Hepatocyte (in vitro differentiated cells): ENCODE measurements at regions not wholly inside any gene's neighbourhood (a gene's known extent, or its start where the extent isn't known, plus 50 kb on each side); places are given as distances from the start of the nearest gene placed in this dataset.

Experiments
- DNase-seq: peaks from one replicate; pipeline ENCODE4 v3.0.0-alpha.2; 2016; ENCODE audit warnings: low spot score
- H2AFZ ChIP-seq: fragments of 200-600 bp; sonication (generic); 2 replicates; pipeline ENCODE4 v1.6.0; 2016; ENCODE audit warnings: antibody characterized with exemption, mild to moderate bottlenecking
- H3K27ac ChIP-seq: fragments of 200-600 bp; sonication (generic); 2 replicates; pipeline ENCODE4 v1.5.1; 2016; ENCODE audit warnings: mild to moderate bottlenecking
- H3K27me3 ChIP-seq: fragments of 200-600 bp; sonication (generic); 2 replicates; pipeline ENCODE4 v1.6.1; 2016
- H3K36me3 ChIP-seq: fragments of 200-600 bp; sonication (generic); replicated peaks from 2 replicates; pipeline ENCODE4 v1.5.1; 2016; ENCODE audit warnings: low read depth; ENCODE audit not compliant: insufficient read depth
- H3K4me1 ChIP-seq: fragments of 200-600 bp; sonication (generic); 2 replicates; pipeline ENCODE4 v1.5.1; 2016; ENCODE audit warnings: mild to moderate bottlenecking, moderate library complexity; ENCODE audit not compliant: insufficient read depth
- H3K4me2 ChIP-seq: fragments of 200-600 bp; sonication (generic); 2 replicates; pipeline ENCODE4 v1.6.0; 2016
- H3K4me3 ChIP-seq: fragments of 200-600 bp; sonication (generic); 2 replicates; pipeline ENCODE4 v1.5.1; 2016; ENCODE audit warnings: mild to moderate bottlenecking
- H3K79me2 ChIP-seq: fragments of 200-600 bp; sonication (generic); 2 replicates; pipeline ENCODE4 v1.6.0; 2017; ENCODE audit warnings: mild to moderate bottlenecking
- H3K9me2 ChIP-seq: fragments of 200-600 bp; sonication (generic); replicated peaks from 2 replicates; pipeline ENCODE4 v1.6.0; 2017; ENCODE audit warnings: mild to moderate bottlenecking; ENCODE audit not compliant: insufficient read depth
- H3K9me3 ChIP-seq: fragments of 200-600 bp; sonication (generic); 2 replicates; pipeline ENCODE4 v1.5.1; 2016; ENCODE audit warnings: low read depth, mild to moderate bottlenecking
- H4K20me1 ChIP-seq: fragments of 200-600 bp; sonication (generic); 2 replicates; pipeline ENCODE4 v1.6.0; 2016; ENCODE audit warnings: mild to moderate bottlenecking; ENCODE audit not compliant: insufficient read depth, poor library complexity, severe bottlenecking
- EZH2 ChIP-seq: fragments of 200-600 bp; sonication (generic); IDR thresholded peaks from 2 replicates; pipeline ENCODE4 v1.6.1; 2016; ENCODE audit warnings: antibody characterized with exemption, mild to moderate bottlenecking, borderline replicate concordance
- EZH2phosphoT487 ChIP-seq: fragments of 200-600 bp; sonication (generic); IDR thresholded peaks from one replicate; pipeline ENCODE4 v1.6.1; 2018; ENCODE audit warnings: antibody characterized with exemption, mild to moderate bottlenecking, low read depth, moderate library complexity; ENCODE audit not compliant: unreplicated experiment, severe bottlenecking
- WGBS: methylation state at CpG from one replicate; pipeline ENCODE4 v1.1.6; 2016; ENCODE audit warnings: low lambda C conversion rate; ENCODE audit errors: missing lambda C conversion rate; 5-methylcytosine and 5-hydroxymethylcytosine counted together
- TF ChIP-seq, protein P1 (sequence below): fragments of 200-600 bp; sonication (generic); IDR thresholded peaks from 2 replicates; pipeline ENCODE4 v1.5.1; 2016; ENCODE audit warnings: antibody characterized with exemption, mild to moderate bottlenecking; ENCODE audit not compliant: poor library complexity

DNA sequence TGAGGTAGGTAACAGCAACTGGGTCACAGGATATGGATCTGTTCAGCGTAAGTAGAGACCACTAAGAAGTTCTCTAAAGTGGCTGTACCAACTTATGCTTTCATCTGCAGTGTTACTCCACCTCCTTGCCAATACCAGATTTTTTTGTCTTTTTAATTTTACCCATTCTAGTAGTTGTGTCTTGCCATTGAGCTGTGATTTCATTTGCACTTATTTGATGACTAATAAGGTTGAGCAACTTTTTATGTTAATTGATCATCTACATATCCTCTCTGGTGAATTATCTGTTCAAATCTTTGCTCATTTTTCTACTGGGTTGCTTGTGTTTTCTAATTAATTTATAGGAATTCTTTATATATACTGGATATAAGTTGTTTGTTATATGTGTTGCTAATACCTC is 82.9 kb downstream of the OGFRL1 start:
- H3K4me2 ChIP-seq = no peak overlapping the region
- no peaks in the 10 kb centered on the region for H4K20me1 ChIP-seq
- TF ChIP-seq EZH2phosphoT487 = no peak
- no peak for TF ChIP-seq EZH2
- TF ChIP-seq, protein P1, sequence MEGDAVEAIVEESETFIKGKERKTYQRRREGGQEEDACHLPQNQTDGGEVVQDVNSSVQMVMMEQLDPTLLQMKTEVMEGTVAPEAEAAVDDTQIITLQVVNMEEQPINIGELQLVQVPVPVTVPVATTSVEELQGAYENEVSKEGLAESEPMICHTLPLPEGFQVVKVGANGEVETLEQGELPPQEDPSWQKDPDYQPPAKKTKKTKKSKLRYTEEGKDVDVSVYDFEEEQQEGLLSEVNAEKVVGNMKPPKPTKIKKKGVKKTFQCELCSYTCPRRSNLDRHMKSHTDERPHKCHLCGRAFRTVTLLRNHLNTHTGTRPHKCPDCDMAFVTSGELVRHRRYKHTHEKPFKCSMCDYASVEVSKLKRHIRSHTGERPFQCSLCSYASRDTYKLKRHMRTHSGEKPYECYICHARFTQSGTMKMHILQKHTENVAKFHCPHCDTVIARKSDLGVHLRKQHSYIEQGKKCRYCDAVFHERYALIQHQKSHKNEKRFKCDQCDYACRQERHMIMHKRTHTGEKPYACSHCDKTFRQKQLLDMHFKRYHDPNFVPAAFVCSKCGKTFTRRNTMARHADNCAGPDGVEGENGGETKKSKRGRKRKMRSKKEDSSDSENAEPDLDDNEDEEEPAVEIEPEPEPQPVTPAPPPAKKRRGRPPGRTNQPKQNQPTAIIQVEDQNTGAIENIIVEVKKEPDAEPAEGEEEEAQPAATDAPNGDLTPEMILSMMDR = no peak
- peaks cover 3% of the 10 kb centered on the region for H3K79me2 ChIP-seq
- no peaks in the 10 kb centered on the region for H3K9me3 ChIP-seq
- 100% methylated on average over 1 of the region's 1 CpG for WGBS
- no peaks in the 10 kb centered on the region for H3K36me3 ChIP-seq
- no peaks in the 10 kb centered on the region for H3K9me2 ChIP-seq
- H3K27me3 ChIP-seq = no peaks in the 10 kb centered on the region
- no peak overlapping the region for H3K4me3 ChIP-seq
- no peak for DNase-seq
- no peak overlapping the region for H2AFZ ChIP-seq
- H3K4me1 ChIP-seq = no peaks in the 10 kb centered on the region
- no peak overlapping the region for H3K27ac ChIP-seq

DNA sequence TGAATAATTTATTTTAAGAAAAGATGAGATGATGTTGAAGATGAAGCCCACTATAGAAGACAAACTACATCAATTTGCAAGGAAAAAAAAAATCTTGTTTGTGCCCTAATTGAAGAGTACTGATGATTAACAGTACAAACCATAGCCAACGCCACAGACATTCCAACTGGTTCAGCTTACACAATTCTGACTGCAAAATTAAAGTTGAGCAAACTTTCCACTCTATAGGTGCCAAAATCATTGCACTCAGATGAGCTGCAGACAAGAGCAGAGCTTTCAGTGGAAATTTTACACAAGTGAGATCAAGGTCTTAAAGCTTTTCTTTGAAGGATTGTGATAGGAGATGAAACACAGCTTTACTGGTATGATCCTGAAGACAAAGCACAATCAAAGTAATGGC is 85.3 kb downstream of the OGFRL1 start:
- Histone ChIP-seq H3K4me1 (no peaks in the 10 kb centered on the region), H3K27me3 (no peaks in the 10 kb centered on the region), H3K79me2 (peaks cover 3% of the 10 kb centered on the region), H3K36me3 (no peaks in the 10 kb centered on the region), H3K4me2 (no peak overlapping the region), H2AFZ (no peak overlapping the region), H3K9me3 (no peaks in the 10 kb centered on the region), H3K27ac (no peak overlapping the region), H4K20me1 (no peaks in the 10 kb centered on the region), H3K9me2 (no peaks in the 10 kb centered on the region), H3K4me3 (no peak overlapping the region)
- no peak for DNase-seq
- TF ChIP-seq, protein P1 = no peak
- WGBS = 75% methylated on average over 1 of the region's 1 CpG

DNA sequence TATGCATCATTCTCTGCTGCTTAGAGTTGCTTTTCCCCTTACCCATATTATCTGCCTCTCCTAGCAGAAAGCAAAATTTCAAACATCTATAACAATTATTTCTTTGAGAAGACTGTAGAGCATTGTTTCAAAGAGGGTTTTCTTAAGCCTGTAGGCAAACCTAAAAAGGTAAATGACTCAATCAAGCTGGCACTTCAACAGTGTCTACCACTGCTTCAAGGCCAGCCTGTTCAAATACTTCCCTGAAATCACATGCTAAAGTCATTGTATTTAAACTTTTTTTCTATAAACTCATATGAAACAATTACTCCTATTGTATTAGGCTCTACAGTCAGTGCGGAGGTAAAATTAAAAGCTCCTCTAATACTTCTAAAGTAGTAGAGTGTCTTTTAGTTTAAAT is 87.1 kb downstream of the OGFRL1 start:
- no peak overlapping the region for H2AFZ ChIP-seq

DNA sequence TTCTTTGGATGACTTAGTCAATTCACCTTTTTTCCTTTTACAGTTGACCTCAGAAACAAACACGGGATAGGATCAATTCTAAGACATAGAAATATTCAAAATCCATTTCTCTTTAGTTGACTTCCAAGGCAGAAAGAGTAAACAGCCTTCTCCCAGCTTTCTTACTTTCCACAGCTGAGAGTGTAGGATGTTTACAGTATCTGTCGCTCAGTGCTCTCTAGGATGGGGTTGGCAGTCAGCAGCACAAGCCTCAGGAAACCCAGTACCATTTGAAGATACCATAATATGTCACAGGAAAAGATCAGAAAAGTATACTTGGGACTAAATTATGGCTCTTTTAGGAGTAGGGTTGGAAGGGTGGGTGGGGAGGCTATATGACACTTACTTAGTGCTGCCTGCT is 88.2 kb downstream of the OGFRL1 start:
- Histone ChIP-seq H3K36me3 (no peaks in the 10 kb centered on the region), H3K27ac (no peak overlapping the region), H3K4me1 (no peaks in the 10 kb centered on the region), H4K20me1 (no peaks in the 10 kb centered on the region), H3K4me2 (no peak overlapping the region), H3K27me3 (no peaks in the 10 kb centered on the region), H3K79me2 (peaks cover 3% of the 10 kb centered on the region), H3K9me3 (no peaks in the 10 kb centered on the region), H3K9me2 (no peaks in the 10 kb centered on the region), H3K4me3 (no peak overlapping the region), H2AFZ (no peak overlapping the region)
- DNase-seq = no peak
- 83% methylated on average over 2 of the region's 2 CpGs for WGBS
- TF ChIP-seq EZH2 (no peak), EZH2phosphoT487 (no peak)
- TF ChIP-seq, protein P1 = no peak

More for the DNA sequence above, 87.1 kb downstream of the OGFRL1 start:
- 93% methylated on average over 1 of the region's 1 CpG for WGBS
- Histone ChIP-seq H3K4me1 (no peaks in the 10 kb centered on the region), H3K27ac (no peak overlapping the region), H3K4me3 (no peak overlapping the region), H4K20me1 (no peaks in the 10 kb centered on the region), H3K27me3 (no peaks in the 10 kb centered on the region), H3K9me3 (no peaks in the 10 kb centered on the region), H3K79me2 (peaks cover 3% of the 10 kb centered on the region), H3K9me2 (no peaks in the 10 kb centered on the region), H3K36me3 (no peaks in the 10 kb centered on the region), H3K4me2 (no peak overlapping the region)
- no peak for DNase-seq
- TF ChIP-seq EZH2phosphoT487 (no peak), EZH2 (no peak)
- TF ChIP-seq, protein P1 = no peak
